M059J (cell line): ENCODE measurements at regions not wholly inside any gene's neighbourhood (a gene's known extent, or its start where the extent isn't known, plus 50 kb on each side); places are given as distances from the start of the nearest gene placed in this dataset.

Experiments used
- DNase-seq: peaks from one replicate; pipeline ENCODE4 v3.0.0-alpha.2; 2012; ENCODE audit warnings: low read depth

DNA sequence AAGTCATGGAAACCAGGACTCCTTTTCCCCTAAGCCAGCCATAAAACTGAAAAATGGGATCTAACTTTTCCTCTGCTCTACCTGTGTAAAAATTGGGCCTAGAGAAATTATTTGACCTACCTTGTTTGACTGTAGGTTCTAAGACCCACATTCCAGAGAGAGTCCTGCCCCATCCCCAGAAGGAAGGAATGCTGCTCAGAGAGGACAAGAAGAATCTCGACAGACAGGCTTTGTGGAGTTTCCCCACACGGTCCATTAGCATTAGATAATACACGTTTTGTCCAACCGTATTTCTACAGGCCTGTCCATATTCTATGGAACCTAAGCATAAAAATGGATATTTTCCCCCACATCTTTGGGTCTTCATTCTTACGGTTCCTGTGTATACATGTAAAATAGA lies 403.3 kb downstream of the METTL4 start:
- no peak for DNase-seq

DNA sequence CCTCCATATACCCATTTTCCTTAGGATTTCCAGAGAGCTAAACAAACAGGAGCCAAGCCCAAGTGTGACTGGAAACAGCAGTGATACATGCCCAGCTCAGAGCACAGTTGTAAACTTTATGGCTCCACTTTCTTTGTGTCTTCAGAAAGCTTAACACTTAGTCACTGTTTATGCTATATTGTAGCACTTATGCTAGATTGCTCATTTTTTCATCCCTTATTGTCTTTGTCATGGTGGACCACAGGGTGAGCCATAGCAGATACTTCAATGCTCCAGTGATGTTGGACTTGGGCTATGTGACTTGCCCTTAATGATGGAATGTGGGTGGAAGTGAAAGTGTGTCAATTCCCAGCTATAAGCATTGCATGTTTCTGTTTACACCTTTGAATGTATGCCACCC lies 401.6 kb downstream of the METTL4 start:
- peak; percentile 26 for DNase-seq

DNA sequence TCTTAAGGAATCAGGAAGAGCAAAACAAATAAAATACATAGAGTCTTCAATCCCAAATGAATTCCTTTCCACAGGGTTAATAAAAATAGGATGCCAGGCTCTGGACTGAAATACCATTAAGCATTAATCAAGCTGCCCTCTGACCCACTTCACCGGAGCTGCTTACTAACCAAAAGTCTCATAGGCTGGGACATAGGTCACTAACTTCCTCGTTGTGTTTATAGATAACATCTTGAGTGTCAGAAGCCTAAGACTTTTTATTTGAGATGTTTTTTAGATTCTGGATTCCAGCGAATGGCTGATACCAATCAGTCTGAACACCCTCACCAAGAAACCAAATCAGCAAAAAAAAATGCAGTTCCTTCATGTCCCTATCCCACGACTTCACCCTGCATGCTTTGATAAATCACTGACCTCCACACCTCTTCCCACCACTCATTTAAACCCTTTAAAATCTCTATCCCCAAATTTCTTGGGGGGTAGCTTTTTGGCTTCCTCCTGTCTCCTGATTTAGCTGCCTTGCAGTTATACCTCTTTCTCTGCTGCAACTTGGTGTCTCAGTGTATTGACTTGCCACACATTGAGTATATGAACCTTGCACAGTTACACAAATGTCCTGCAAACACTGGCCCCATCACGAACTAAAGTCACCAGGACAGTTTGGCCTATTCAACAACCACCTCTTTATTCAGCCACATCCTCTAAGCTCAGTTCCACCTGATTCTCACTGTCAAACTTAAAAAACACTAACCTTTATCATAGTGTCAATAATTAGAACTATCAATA lies 399.3 kb downstream of the METTL4 start:
- DNase-seq = peak; percentile 61

DNA sequence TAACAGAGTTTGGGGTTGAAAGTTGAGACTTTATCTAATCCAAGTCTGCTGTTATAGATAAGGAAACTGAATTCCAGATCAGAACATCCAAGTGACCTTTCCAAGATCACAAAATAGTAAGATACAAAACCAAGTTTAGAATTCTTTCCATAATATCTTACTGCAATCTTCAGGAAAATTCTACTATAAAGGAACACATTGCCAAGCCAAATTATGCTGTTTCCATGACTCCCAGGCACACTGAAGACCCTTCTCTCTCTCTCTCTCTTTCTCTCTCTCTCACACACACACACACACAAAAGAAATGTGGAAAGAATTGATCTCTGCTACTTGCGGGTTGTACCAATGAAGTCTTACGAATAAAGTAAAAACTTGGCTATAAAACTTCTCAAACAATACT lies 398.4 kb downstream of the METTL4 start:
- DNase-seq = no peak

DNA sequence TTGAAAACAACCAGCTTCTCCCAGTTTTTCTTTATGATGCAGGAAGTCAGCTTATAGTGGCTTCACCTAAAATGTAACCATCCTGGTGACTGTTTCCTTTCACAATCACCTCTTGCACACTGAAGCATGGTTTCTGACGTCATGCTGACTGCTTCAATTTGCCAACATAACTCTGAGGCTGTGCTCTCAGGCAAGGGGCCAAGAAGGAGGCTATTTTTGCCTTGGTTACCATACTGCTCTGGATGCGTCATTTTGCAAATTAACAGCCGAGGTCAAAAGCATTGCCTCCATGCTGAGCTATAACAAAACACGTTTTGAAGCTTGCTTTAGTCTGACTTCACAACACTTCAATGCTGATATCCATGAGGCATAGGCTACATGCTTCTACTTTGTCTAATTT lies 397.8 kb downstream of the METTL4 start:
- peak; percentile 93 for DNase-seq

DNA sequence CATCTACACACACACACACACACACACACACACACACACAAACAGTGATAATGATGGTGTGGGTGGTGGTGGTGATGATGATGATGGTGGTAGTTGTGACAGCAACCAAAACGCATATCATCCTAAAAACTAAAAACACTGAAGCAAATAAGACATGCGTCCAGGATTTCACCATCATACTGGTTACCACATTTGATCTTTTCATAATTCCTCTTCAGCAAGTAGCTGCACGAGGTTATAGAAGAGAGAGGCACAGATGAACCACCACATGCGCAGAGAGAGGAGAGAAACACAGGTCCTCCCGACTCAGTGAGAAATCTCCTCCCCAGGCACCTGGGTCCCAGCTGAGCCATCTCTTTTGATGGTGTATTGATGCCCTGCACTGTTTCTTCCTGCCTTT lies 393.3 kb downstream of the METTL4 start:
- DNase-seq = no peak

DNA sequence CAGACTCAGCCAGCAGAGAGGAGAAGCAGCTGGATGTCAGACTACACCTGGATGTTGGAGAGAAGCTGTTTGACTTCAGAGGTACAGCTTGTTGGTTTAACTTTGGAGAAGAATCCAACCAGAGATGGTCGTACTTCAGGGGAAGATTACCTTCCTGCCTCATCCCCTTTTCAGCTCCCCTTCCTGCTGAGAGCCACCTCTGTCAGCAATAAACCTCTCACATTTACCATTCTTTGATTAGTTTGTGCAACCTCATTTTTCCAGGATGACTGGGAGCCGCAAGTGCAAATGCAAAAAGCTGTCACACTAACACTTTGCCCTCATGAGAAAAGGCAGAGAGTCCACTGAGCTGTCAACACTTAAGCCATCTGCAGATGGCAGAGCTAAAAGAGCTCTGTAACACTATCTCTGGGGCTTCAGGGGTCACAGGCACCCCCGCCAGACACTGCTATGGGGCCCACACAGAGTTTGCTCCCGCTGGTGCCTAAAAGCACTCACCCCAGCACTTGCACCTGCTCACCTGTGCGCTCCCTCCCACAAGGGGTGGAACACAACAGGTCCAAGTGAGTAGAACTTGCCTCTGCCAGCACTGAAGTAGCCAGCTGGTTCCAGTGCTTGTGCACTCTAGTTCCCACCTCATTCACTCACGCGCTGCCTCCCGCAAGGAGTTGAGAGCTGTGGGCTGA lies 391.7 kb downstream of the METTL4 start:
- no peak for DNase-seq

DNA sequence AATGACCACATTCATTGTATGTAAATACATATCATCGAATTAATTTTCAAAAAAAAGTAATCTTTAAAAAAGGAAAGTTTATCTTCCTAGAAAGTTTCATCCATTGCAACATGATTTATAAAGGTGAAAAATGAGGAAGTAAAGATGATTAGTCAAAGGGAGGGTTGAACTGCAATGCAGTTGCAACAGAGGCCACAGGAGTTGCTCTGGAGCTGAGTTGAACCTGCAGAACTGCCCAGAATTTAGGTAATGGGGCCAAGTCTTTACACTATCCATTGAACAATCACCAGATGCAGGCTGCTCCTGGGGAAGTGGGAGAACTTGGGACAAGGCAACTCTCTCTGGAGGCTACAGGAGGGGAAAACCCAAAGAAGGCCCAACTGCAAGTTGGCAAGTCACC lies 390.7 kb downstream of the METTL4 start:
- no peak for DNase-seq

DNA sequence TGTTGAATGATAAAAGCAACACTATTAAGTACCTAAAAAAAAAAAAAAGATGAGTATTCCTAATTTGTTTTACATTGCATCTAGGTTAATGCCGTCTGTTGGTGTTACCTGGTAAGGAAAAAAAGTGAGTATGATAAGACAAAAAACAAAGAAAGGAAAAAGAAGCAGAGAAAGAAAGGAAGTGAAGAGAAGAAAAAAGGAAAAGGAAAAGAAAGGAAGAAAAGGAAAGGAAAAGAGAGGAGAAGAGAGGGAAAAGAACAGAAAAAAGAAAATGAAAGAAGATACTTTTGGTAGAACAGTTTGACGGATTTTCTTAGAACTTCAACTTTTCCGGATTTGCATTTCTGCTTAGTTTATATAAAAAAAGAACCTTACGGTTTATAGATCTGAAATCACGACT lies 387.9 kb downstream of the METTL4 start:
- no peak for DNase-seq

DNA sequence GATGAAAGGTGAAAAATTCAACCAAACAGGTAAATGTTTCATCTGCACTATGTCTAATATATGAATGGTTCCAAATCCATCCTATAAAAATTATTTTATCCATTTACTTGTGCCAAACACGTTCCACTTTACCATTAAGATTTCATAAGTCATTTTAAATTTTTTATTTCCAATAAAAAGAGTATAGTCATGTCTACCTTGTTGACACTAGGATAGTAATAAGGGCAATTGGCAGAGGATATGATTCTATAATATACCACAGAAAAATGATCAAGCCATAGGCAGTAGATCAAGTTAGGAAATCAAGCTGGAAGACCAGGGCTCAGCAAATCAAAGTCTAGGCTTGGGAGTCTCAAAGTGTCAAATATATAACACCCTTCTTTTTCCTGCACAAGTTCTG lies 384.3 kb downstream of the METTL4 start:
- no peak for DNase-seq

DNA sequence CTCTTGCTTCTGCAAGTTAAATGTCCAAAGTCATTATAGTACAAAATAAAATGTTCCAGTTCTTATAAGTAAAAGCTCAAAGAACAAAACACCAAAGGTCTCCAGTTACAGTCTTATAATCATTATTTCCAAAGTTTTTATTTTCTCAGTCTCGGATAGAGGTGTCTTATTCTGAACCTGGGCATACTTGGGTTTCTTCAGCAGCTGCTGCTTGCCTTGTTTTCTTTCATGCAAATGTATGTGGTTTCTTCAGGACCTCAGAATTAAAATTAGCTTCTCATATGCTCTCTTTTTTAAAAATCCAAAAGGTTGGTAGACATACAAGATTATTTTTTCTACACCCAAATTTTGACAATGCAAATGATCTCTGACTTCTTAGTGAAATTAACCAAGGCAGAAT lies 383.0 kb downstream of the METTL4 start:
- DNase-seq = no peak

DNA sequence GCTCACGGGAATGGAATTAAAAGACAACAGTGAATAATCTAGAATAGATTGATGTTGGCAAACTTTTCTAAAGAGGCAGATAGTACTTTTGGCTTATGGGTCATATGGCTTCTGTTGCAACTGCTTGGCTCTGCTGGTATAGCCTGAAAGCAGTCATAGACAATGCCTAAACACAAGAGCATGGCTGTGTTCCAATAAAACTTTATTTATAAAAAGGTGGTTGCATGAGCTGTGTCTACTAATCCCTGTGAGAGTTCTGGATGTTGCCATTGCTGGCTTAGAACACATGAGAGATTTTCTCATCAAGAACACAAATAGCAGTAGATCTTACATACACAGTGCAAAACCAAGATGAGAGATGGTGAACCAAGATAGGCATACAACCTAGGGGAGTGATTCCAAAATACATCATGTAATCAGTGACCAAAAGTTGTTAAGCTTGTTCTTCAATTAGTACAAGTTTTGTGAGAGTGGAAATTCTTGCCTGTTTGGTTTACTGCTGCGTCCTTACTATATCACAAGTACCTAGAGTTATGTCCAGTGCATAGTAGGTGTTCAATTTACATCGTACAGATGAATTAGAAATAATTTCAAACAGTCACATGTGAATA lies 380.0 kb downstream of the METTL4 start:
- DNase-seq = no peak

DNA sequence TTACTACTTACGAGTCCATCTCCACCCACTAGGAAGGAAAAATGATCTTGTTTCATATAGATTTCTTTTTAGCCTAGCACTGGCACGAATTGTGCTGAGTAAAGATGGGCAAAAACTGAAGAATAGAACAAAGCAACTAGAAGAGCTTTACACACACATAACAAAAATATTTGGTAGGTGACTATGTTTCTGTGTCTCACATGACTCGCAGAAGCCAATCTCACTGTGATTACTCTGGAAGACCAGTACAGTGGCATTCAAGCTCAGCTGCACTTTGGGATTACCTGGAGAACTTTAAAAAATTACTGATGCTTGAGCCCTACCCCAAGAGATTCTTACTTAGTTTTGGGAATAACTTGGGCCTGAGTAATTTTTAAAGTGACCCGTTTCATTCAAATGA lies 378.7 kb downstream of the METTL4 start:
- peak; percentile 18 for DNase-seq

DNA sequence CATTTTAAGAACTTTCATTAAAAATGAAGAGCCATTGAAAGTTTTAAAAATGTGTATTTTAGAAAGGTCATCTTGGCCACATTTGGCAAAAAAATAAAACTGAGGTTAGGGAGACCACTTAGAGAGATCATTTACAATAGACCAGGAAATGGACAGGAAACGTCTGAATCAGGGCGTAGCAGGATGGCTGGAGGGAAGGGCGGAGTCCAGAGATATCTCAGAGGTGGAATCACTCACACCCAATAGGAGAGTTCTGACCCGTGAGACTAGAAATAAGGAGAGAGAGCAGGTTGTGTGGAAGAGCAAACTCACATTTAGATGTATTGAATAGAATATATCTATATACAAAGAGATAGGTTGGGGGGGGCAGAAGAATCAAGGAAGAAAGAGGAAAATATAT lies 373.4 kb downstream of the METTL4 start:
- DNase-seq = no peak

DNA sequence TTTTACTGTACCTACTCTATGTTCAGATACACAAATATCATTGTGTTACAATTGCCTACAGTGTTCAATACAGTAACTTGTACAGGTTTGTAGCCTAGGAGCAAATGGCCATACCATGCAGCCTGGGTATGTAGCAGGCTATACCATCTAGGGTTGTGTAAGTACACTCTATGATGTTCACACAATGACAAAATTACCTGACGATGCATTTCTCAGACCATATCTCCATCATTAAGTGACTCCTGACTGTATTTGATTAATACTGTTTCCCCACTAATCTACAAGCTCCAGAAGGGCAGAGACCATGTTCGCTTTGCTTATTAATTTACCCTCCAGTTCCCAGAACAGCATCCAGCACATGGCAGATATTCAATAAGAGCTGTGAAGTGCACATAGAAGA lies 372.2 kb downstream of the METTL4 start:
- DNase-seq = no peak

DNA sequence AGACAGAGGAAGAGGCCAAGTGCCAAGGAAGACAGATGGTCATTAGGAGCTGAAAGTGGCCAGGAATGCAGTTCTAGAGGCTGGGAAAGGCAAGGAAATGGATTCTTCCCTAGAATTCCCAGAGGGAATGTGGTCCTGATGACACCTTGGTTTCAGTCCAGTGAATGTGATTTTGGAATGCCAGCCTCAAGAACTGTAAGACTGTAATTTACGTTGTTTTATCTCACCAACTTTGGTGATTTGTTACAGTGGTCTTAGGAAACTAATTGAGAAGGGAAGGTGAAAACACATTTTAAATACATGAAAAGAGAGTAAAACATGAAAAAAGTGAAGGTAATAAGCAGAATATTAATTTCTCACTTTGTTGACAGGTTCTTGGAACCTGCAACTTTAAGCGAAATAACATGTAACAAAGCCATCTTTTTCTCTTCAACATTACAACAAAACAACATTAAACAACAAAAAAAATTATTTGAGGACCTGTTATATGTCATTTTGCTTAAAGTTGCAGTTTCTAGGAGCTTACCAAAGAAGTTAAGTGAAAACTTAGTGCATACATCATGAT lies 370.2 kb downstream of the METTL4 start:
- no peak for DNase-seq

DNA sequence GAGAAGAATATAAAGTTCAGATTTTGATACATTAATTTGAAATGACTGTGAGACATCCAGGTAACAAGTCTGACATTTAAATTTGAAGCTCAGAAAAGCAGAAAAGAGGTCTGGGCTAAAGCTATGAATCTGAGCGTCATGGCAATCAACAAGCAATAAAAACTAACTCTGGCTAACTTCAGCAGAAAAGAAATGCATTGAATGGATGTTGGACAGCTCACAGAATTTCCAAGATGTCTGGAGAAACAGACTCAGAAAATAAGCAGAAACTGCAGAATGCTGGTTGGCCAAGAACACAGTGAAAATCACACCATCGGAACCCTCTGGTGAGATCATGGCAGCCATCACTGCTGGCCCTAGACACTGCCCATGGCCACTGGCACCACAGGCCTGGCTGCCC lies 366.6 kb downstream of the METTL4 start:
- no peak for DNase-seq

DNA sequence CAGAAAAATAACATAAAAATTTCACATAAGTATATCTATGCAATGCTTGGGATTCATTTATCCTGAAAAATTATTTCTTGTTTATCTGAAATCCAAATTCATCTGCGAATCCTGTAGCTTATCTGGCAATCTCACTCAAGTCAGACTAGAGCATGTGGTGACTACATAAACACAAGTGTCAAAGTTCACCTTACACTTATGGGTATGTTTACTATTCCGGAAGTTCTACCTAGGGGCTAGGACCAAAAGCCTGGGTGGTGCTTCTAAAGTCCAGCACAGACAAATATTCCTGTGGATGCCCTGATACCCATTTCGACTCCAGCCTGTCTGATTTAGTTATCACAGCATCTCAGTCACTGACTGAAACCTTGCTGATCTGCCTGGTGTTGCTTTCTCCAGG lies 364.0 kb downstream of the METTL4 start:
- DNase-seq = no peak

DNA sequence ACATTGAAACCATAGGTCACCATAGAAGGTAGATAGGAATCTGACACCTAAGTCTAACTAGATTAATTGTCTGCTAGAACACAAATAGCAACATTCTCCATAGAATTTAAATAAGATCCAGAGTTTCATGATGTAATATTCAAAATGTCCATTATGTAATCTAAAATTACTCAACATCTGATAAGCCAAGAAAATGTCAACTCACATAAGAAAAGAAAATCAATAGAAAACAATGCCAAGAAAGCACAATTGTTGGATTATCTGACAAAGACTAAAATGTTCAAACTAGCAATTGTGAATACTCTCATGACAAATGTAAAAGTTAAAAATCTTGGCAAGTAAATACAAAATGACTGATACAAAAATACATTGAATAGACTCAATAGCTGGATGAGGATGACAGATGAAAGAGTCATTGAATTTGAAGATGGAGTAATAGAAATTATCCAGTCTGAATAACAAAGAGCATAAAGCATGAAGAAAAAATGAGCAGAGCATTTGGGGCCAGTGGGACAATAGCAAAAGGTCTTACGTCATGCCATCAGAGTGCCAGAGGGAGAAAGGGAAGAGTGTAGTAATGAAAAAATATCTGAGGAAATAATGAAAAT lies 358.6 kb downstream of the METTL4 start:
- DNase-seq = no peak

DNA sequence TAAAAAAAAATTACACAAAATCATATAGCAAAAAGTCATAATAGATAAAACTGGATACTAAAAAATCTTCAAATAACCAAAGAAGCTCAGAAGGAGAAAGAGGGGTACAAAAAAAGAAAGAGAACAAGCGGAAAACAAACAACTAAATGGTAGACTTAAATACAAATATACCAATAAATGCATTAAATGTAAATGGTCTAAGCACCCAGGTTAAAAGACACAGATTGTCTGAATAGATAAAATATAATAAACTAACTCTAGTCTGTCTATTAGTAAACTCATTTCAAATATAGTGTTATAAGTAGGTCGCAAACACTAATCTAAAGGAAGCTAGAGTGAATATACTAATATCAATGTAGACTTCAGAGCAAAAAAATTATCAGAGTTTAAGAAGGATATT lies 357.4 kb downstream of the METTL4 start:
- no peak for DNase-seq

DNA sequence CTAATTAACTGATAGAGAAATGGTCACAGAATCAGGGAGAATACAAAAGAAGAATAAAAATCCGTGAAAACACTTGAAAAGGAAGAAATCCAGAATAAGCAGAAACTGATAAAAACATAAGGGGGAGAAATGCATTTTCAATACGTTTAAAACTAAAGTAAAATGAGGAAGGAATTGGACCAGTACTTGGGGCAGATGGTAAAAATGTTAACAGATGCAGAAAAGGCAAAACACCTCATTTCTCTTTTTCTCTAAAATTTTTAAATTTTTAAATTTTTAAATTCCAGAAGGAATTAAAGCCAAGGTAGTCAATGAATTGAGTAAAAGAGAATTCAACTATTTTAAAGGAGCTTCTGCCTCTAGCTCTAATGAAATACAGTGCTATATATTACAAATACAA lies 353.9 kb downstream of the METTL4 start:
- DNase-seq = no peak

DNA sequence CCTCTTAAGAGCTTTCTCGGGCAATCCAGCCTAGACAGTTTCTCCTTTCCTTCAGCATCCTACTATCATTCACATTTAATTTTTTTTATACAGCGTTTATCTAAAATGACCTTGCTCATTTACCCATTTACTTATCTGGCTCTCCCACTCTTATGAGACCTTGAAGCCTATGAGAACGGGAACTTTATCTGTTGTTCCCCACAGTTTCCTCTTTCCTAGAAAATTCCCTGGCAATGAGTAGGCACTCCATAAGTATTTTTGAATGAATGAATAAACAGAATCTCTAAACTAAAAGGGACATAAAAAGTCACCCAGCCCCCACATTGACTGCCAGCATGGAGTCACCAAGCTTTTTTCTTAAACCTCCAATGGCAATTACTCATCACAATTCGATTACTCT lies 353.2 kb downstream of the METTL4 start:
- DNase-seq = peak; percentile 18

DNA sequence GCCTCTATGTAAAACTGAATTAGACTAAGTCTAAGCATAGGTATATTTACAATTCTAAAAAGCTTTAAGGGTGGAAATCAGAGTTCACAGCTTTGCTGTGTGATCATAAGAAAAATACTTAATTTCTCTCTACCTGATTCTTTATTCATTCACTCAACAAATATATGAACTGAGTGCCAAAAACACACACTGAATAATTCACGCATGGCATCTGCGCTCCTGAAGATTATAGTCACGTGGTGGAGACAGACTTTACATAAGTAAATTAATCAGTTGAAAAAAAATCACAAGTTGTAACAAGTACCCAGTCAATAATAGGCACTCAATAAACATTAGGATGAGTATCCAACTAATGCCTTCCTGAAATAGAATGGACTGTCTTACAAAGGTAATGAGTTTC lies 351.6 kb downstream of the METTL4 start:
- no peak for DNase-seq
